Keratinocyte (primary cell): ENCODE measurements at regions not wholly inside any gene's neighbourhood (a gene's known extent, or its start where the extent isn't known, plus 50 kb on each side); places are given as distances from the start of the nearest gene placed in this dataset.

Source experiments
- DNase-seq: peaks from one replicate; pipeline ENCODE4 v3.0.0-alpha.2; 2011; ENCODE audit warnings: low read depth, missing footprints, low spot score
- FAIRE-seq: peaks from 2 replicates; lab custom pipeline; 2011; peaks lifted over from hg19 to GRCh38; lab: Jason Lieb, UNC
- H2AFZ ChIP-seq: 2 replicates; pipeline ENCODE4 v1.6.0; 2012; ENCODE audit warnings: low read length, control low read depth, inconsistent platforms; ENCODE audit not compliant: control insufficient read depth
- H3K27ac ChIP-seq: 2 replicates; pipeline ENCODE4 v1.5.1; 2011; ENCODE audit warnings: low read length; ENCODE audit not compliant: control insufficient read depth, insufficient read depth
- H3K27me3 ChIP-seq: 3 replicates; pipeline ENCODE4 v1.6.0; 2011; ENCODE audit warnings: low read length; ENCODE audit not compliant: control insufficient read depth, insufficient read depth; ENCODE audit errors: extremely low read depth
- H3K36me3 ChIP-seq, 2 experiments: 2 replicates in 1 of 2; 3 replicates in 1 of 2; pipeline ENCODE4 v1.5.1; 2011; ENCODE audit warnings: low read length in 2 of 2, mild to moderate bottlenecking in 1 of 2; ENCODE audit not compliant: control insufficient read depth in 2 of 2, insufficient read depth in 2 of 2; ENCODE audit errors: extremely low read depth in 1 of 2
- H3K4me1 ChIP-seq: 3 replicates; pipeline ENCODE4 v1.5.1; 2011; ENCODE audit warnings: low read length; ENCODE audit not compliant: control insufficient read depth, insufficient read depth; ENCODE audit errors: extremely low read depth
- H3K4me2 ChIP-seq: 3 replicates; pipeline ENCODE4 v1.6.0; 2011; ENCODE audit warnings: low read depth, low read length; ENCODE audit not compliant: control insufficient read depth, insufficient read depth; ENCODE audit errors: extremely low read depth
- H3K4me3 ChIP-seq, 3 experiments: fragments of 200-600 bp in 1 of 3; sonication (generic) in 1 of 3; 2 replicates in 2 of 3; 3 replicates in 1 of 3; pipeline ENCODE4 v1.5.1; 2011 to 2016; ENCODE audit warnings: low read length in 3 of 3, mild to moderate bottlenecking in 3 of 3, control low read depth in 2 of 3, inconsistent platforms in 1 of 3, low read depth in 1 of 3, mixed read lengths in 1 of 3, mixed run types in 1 of 3, moderate library complexity in 1 of 3; ENCODE audit not compliant: control insufficient read depth in 2 of 3, insufficient read depth in 2 of 3; ENCODE audit errors: extremely low read depth in 1 of 3
- H3K79me2 ChIP-seq: 2 replicates; pipeline ENCODE4 v1.6.0; 2012; ENCODE audit warnings: low read length; ENCODE audit not compliant: control insufficient read depth, insufficient read depth
- H3K9ac ChIP-seq: 3 replicates; pipeline ENCODE4 v1.6.0; 2011; ENCODE audit warnings: low read length; ENCODE audit not compliant: control insufficient read depth, insufficient read depth; ENCODE audit errors: extremely low read depth
- H3K9me1 ChIP-seq: 3 replicates; pipeline ENCODE4 v1.6.0; 2011; ENCODE audit warnings: low read length; ENCODE audit not compliant: control insufficient read depth, insufficient read depth; ENCODE audit errors: extremely low read depth
- H3K9me3 ChIP-seq: 2 replicates; pipeline ENCODE4 v1.5.1; 2012; ENCODE audit warnings: low read depth, low read length; ENCODE audit not compliant: control insufficient read depth
- H4K20me1 ChIP-seq: 3 replicates; pipeline ENCODE4 v1.6.0; 2011; ENCODE audit warnings: low read length; ENCODE audit not compliant: control insufficient read depth, insufficient read depth; ENCODE audit errors: extremely low read depth
- EZH2 ChIP-seq: IDR thresholded peaks from one replicate; pipeline ENCODE4 v1.6.1; 2012; ENCODE audit warnings: inconsistent platforms, mild to moderate bottlenecking, low read length, moderate library complexity
- dilution Hi-C: fragments of 300-500 bp; cut with MboI; formaldehyde crosslinking; loops from one replicate; pipeline ENCODE4 v1.7.0; 2020; ENCODE audit warnings: low sequenced_read_pairs; ENCODE audit not compliant: extremely low pct_ligation_motif_present
- TF ChIP-seq, protein P1 (sequence below), 3 experiments: IDR thresholded peaks in 1 of 3; conservative IDR thresholded peaks in 1 of 3; optimal IDR thresholded peaks in 1 of 3; 2 replicates in 2 of 3; 3 replicates in 1 of 3; pipeline versions ENCODE3 to v1.5.1; 2011; ENCODE audit warnings: low read length in 3 of 3, mild to moderate bottlenecking in 3 of 3, moderate library complexity in 2 of 3, control low read depth in 1 of 3, inconsistent platforms in 1 of 3; ENCODE audit not compliant: insufficient read depth in 2 of 3; ENCODE audit errors: extremely low read depth in 1 of 3

DNA sequence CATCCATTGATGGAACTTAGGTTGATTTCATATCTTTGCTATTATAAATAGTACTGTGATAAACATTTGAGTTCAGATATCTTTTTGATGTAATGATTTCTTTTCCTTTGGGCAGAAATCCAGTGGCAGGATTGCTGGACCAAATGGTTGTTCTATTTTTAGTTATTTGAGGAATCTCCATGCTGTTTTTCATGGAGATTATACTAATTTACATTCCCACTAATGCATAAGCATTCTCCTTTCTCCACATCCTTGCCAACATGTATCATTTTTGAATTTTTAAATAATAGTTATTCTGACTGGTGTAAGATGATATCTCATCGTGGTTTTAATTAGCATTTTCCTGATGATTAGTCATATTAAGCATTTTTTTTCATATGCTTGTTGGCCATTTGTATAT lies 144.0 kb upstream of the SUCLG2 start:
- H3K27me3 ChIP-seq = no peaks in the 10 kb centered on the region
- dilution Hi-C loops = no loop called here
- H3K79me2 ChIP-seq = no peaks in the 10 kb centered on the region
- H3K9me3 ChIP-seq = no peaks in the 10 kb centered on the region
- no peak overlapping the region for H2AFZ ChIP-seq
- H3K4me3 ChIP-seq = no peak overlapping the region
- H3K4me2 ChIP-seq = no peak overlapping the region
- no peaks in the 10 kb centered on the region for H3K9me1 ChIP-seq
- DNase-seq (no peak), FAIRE-seq (no peak)
- H3K36me3 ChIP-seq = no peaks in the 10 kb centered on the region
- H3K27ac ChIP-seq = no peak overlapping the region
- H3K4me1 ChIP-seq = no peaks in the 10 kb centered on the region
- H4K20me1 ChIP-seq = no peaks in the 10 kb centered on the region
- TF ChIP-seq EZH2 = no peak
- TF ChIP-seq, protein P1, sequence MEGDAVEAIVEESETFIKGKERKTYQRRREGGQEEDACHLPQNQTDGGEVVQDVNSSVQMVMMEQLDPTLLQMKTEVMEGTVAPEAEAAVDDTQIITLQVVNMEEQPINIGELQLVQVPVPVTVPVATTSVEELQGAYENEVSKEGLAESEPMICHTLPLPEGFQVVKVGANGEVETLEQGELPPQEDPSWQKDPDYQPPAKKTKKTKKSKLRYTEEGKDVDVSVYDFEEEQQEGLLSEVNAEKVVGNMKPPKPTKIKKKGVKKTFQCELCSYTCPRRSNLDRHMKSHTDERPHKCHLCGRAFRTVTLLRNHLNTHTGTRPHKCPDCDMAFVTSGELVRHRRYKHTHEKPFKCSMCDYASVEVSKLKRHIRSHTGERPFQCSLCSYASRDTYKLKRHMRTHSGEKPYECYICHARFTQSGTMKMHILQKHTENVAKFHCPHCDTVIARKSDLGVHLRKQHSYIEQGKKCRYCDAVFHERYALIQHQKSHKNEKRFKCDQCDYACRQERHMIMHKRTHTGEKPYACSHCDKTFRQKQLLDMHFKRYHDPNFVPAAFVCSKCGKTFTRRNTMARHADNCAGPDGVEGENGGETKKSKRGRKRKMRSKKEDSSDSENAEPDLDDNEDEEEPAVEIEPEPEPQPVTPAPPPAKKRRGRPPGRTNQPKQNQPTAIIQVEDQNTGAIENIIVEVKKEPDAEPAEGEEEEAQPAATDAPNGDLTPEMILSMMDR (optimal IDR thresholded peaks at IDR 0.05 in 1 of 3, IDR thresholded peaks at IDR 0.05 in 1 of 3, conservative IDR thresholded peaks at IDR 0.05 in 1 of 3; ENCODE audit: extremely low read depth in 1 of 3, insufficient read depth in 2 of 3, low read length in 3 of 3) = no peak
- no peak overlapping the region for H3K9ac ChIP-seq

DNA sequence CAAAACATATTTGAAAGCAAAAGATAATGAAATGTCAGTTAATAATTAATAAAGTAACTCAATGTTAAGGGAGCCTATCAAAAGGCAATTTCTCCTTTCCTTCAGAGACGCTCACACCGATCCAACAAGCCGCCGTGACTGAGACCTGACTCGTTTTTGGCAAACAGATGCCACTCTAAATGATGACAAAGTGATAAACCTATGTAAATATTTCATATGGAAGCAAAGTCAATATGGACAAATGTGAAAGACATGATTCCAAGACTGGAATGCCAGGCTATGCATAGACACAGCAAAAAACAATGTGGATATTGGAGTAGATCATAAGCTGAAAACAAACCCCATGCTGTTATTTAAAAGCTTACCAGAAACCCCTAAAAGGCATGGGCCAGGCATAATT lies 137.2 kb upstream of the SUCLG2 start:
- dilution Hi-C loops = no loop called here
- H3K4me3 ChIP-seq = no peak overlapping the region

More for the DNA sequence above, 137.2 kb upstream of the SUCLG2 start:
- Histone ChIP-seq H3K4me1 (no peaks in the 10 kb centered on the region), H3K27me3 (no peaks in the 10 kb centered on the region), H3K9me3 (no peaks in the 10 kb centered on the region), H2AFZ (no peak overlapping the region), H4K20me1 (no peaks in the 10 kb centered on the region), H3K27ac (no peak overlapping the region), H3K9me1 (no peaks in the 10 kb centered on the region), H3K9ac (no peak overlapping the region), H3K4me2 (no peak overlapping the region), H3K79me2 (no peaks in the 10 kb centered on the region), H3K36me3 (no peaks in the 10 kb centered on the region)
- FAIRE-seq = no peak
- no peak for DNase-seq
- TF ChIP-seq EZH2 = no peak
- TF ChIP-seq, protein P1 (optimal IDR thresholded peaks at IDR 0.05 in 1 of 3, IDR thresholded peaks at IDR 0.05 in 1 of 3, conservative IDR thresholded peaks at IDR 0.05 in 1 of 3; ENCODE audit: extremely low read depth in 1 of 3, insufficient read depth in 2 of 3, low read length in 3 of 3) = no peak
